HEK293 (cell line): ENCODE measurements at regions not wholly inside any gene's neighbourhood (a gene's known extent, or its start where the extent isn't known, plus 50 kb on each side); places are given as distances from the start of the nearest gene placed in this dataset.

ENCODE experiments used
- CTCF ChIA-PET: fragments of 350-600 bp; formaldehyde crosslinking; extraction: SDS; loops from one replicate; lab custom pipeline; 2021; ENCODE audit warnings: antibody characterized with exemption; lab: Yijun Ruan, JAX
- POLR2A ChIA-PET: fragments of 300-600 bp; formaldehyde crosslinking; extraction: SDS; loops from one replicate; lab custom pipeline; 2020; ENCODE audit warnings: antibody characterized with exemption, inconsistent platforms; lab: Yijun Ruan, JAX
- H3K27ac ChIP-seq: fragments of 200-500 bp; sonication (Bioruptor generic); 2 replicates; pipeline ENCODE4 v1.5.1; 2014; ENCODE audit warnings: low read depth, low read length, control low read depth, inconsistent platforms; ENCODE audit errors: extremely low read depth
- H3K36me3 ChIP-seq, 2 experiments: fragments of 200-500 bp in 1 of 2; sonication (Bioruptor generic) in 1 of 2; 1 replicate in 1 of 2; 2 replicates in 1 of 2; pipeline ENCODE4 v1.5.1; 2014 to 2017; ENCODE audit warnings: inconsistent platforms in 2 of 2, low read length in 2 of 2; ENCODE audit not compliant: control insufficient read depth in 2 of 2, insufficient read depth in 1 of 2
- H3K4me1 ChIP-seq: fragments of 200-500 bp; sonication (Bioruptor generic); 2 replicates; pipeline ENCODE4 v1.5.1; 2014; ENCODE audit warnings: mild to moderate bottlenecking, low read length, inconsistent platforms; ENCODE audit not compliant: control insufficient read depth, insufficient read depth
- H3K4me3 ChIP-seq: 2 replicates; pipeline ENCODE4 v1.5.1; 2011; ENCODE audit warnings: low read depth, mild to moderate bottlenecking, control low read depth, low read length, moderate library complexity
- H3K9me3 ChIP-seq: fragments of 200-500 bp; sonication (Bioruptor generic); 2 replicates; pipeline ENCODE4 v1.5.1; 2014; ENCODE audit warnings: low read depth, low read length, inconsistent platforms; ENCODE audit not compliant: control insufficient read depth, insufficient read depth
- BCL11B ChIP-seq: fragments of 450-650 bp; formaldehyde crosslinking; IDR thresholded peaks from 2 replicates; pipeline ENCODE4 v1.5.1; 2016; ENCODE audit warnings: low read depth, missing biosample characterization, missing genetic modification characterization
- GLIS1 ChIP-seq: fragments of 450-650 bp; formaldehyde crosslinking; IDR thresholded peaks from 2 replicates; pipeline ENCODE4 v1.5.1; 2016; ENCODE audit warnings: missing biosample characterization, missing genetic modification characterization
- KLF1 ChIP-seq: fragments of 450-650 bp; formaldehyde crosslinking; IDR thresholded peaks from 2 replicates; pipeline ENCODE4 v1.5.1; 2016; ENCODE audit warnings: missing biosample characterization, missing genetic modification characterization
- REPIN1 ChIP-seq: fragments of 450-650 bp; formaldehyde crosslinking; IDR thresholded peaks from 2 replicates; pipeline ENCODE4 v1.5.1; 2017; ENCODE audit warnings: missing biosample characterization, missing genetic modification characterization, low read depth
- ZNF16 ChIP-seq: fragments of 450-650 bp; formaldehyde crosslinking; IDR thresholded peaks from 2 replicates; pipeline ENCODE4 v1.5.1; 2016; ENCODE audit warnings: low read depth, missing biosample characterization, missing genetic modification characterization
- ZNF26 ChIP-seq: fragments of 450-650 bp; formaldehyde crosslinking; IDR thresholded peaks from 2 replicates; pipeline ENCODE4 v1.5.1; 2016; ENCODE audit warnings: missing biosample characterization, missing genetic modification characterization
- ZNF350 ChIP-seq: fragments of 450-650 bp; formaldehyde crosslinking; IDR thresholded peaks from 2 replicates; pipeline ENCODE4 v1.5.0; 2017; ENCODE audit warnings: missing biosample characterization, mild to moderate bottlenecking, missing genetic modification characterization
- ZNF433 ChIP-seq: fragments of 450-650 bp; formaldehyde crosslinking; IDR thresholded peaks from 2 replicates; pipeline ENCODE4 v1.5.1; 2016; ENCODE audit warnings: missing biosample characterization, missing genetic modification characterization, low read depth
- ZNF473 ChIP-seq: fragments of 450-650 bp; formaldehyde crosslinking; IDR thresholded peaks from 2 replicates; pipeline ENCODE4 v1.5.1; 2017; ENCODE audit warnings: missing biosample characterization, missing genetic modification characterization
- ZNF560 ChIP-seq: fragments of 450-650 bp; formaldehyde crosslinking; IDR thresholded peaks from 2 replicates; pipeline ENCODE4 v1.5.1; 2017; ENCODE audit warnings: missing biosample characterization, missing genetic modification characterization, borderline replicate concordance
- ZNF585B ChIP-seq: fragments of 450-650 bp; formaldehyde crosslinking; IDR thresholded peaks from 2 replicates; pipeline ENCODE4 v1.5.1; 2016; ENCODE audit warnings: missing biosample characterization, missing genetic modification characterization
- ZNF600 ChIP-seq: fragments of 450-650 bp; formaldehyde crosslinking; IDR thresholded peaks from 2 replicates; pipeline ENCODE4 v1.5.1; 2016; ENCODE audit warnings: missing biosample characterization, missing genetic modification characterization
- ZNF610 ChIP-seq: fragments of 450-650 bp; formaldehyde crosslinking; IDR thresholded peaks from 2 replicates; pipeline ENCODE4 v1.5.1; 2016; ENCODE audit warnings: missing biosample characterization, missing genetic modification characterization, borderline replicate concordance
- ZNF621 ChIP-seq: fragments of 450-650 bp; formaldehyde crosslinking; IDR thresholded peaks from 2 replicates; pipeline ENCODE4 v1.5.1; 2017; ENCODE audit warnings: missing biosample characterization, missing genetic modification characterization
- ZNF624 ChIP-seq: fragments of 450-650 bp; formaldehyde crosslinking; IDR thresholded peaks from 2 replicates; pipeline ENCODE4 v1.5.1; 2017; ENCODE audit warnings: missing biosample characterization, missing genetic modification characterization
- ZNF645 ChIP-seq: fragments of 450-650 bp; formaldehyde crosslinking; IDR thresholded peaks from 2 replicates; pipeline ENCODE4; 2016; ENCODE audit warnings: missing biosample characterization, missing genetic modification characterization
- ZNF664 ChIP-seq: fragments of 450-650 bp; formaldehyde crosslinking; IDR thresholded peaks from 2 replicates; pipeline ENCODE4 v1.5.1; 2016; ENCODE audit warnings: missing biosample characterization, missing genetic modification characterization
- ZNF670 ChIP-seq: fragments of 450-650 bp; formaldehyde crosslinking; IDR thresholded peaks from 2 replicates; pipeline ENCODE4 v1.5.1; 2016; ENCODE audit warnings: missing biosample characterization, missing genetic modification characterization, low read depth
- ZNF677 ChIP-seq: fragments of 450-650 bp; IDR thresholded peaks from 2 replicates; pipeline ENCODE4 v1.5.0; 2018; ENCODE audit warnings: missing biosample characterization, mild to moderate bottlenecking, missing genetic modification characterization, moderate library complexity
- ZNF707 ChIP-seq: fragments of 450-650 bp; formaldehyde crosslinking; IDR thresholded peaks from 2 replicates; pipeline ENCODE4 v1.5.1; 2016; ENCODE audit warnings: missing biosample characterization, missing genetic modification characterization
- ZXDB ChIP-seq: fragments of 450-650 bp; formaldehyde crosslinking; IDR thresholded peaks from 2 replicates; pipeline ENCODE4 v1.5.1; 2016; ENCODE audit warnings: missing biosample characterization, missing genetic modification characterization
- TF ChIP-seq, protein P1 (sequence below): fragments of 450-650 bp; formaldehyde crosslinking; IDR thresholded peaks from 2 replicates; pipeline ENCODE4 v1.5.1; 2016; ENCODE audit warnings: missing biosample characterization, missing genetic modification characterization
- TF ChIP-seq, protein P2 (sequence below): fragments of 450-650 bp; formaldehyde crosslinking; IDR thresholded peaks from 2 replicates; pipeline ENCODE4 v1.5.1; 2016; ENCODE audit warnings: missing biosample characterization, missing genetic modification characterization

- peaks cover 12% of the 10 kb centered on the region; the same call in 1 of the 2 replicates for H3K4me1 ChIP-seq
- TF ChIP-seq KLF1 (tag by site-specific recombination), result no peak
- TF ChIP-seq ZXDB (tag by site-specific recombination), result no peak
- no peak for TF ChIP-seq REPIN1 (tag by site-specific recombination)
- TF ChIP-seq GLIS1 (tag by site-specific recombination), result no peak
- TF ChIP-seq ZNF16 (tag by site-specific recombination), result no peak
- no peak for TF ChIP-seq ZNF433
- no peak for TF ChIP-seq ZNF677 (tag by site-specific recombination)
- TF ChIP-seq, protein P1, sequence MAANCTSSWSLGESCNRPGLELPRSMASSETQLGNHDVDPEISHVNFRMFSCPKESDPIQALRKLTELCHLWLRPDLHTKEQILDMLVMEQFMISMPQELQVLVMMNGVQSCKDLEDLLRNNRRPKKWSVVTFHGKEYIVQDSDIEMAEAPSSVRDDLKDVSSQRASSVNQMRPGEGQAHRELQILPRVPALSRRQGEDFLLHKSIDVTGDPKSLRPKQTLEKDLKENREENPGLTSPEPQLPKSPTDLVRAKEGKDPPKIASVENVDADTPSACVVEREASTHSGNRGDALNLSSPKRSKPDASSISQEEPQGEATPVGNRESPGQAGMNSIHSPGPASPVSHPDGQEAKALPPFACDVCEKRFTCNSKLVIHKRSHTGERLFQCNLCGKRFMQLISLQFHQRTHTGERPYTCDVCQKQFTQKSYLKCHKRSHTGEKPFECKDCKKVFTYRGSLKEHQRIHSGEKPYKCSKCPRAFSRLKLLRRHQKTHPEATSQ (tag by site-specific recombination), result no peak
- TF ChIP-seq ZNF664 (tag by site-specific recombination), result no peak
- TF ChIP-seq ZNF621 (tag by site-specific recombination), result no peak
- TF ChIP-seq ZNF670 (tag by site-specific recombination), result no peak
- TF ChIP-seq, protein P2, sequence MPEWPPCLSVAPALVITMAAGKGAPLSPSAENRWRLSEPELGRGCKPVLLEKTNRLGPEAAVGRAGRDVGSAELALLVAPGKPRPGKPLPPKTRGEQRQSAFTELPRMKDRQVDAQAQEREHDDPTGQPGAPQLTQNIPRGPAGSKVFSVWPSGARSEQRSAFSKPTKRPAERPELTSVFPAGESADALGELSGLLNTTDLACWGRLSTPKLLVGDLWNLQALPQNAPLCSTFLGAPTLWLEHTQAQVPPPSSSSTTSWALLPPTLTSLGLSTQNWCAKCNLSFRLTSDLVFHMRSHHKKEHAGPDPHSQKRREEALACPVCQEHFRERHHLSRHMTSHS (tag by site-specific recombination), result no peak
- TF ChIP-seq ZNF624 (tag by site-specific recombination), result no peak
- no peak for TF ChIP-seq ZNF560 (tag by site-specific recombination)
- TF ChIP-seq BCL11B (tag by site-specific recombination), result no peak
- no peak for TF ChIP-seq ZNF26
- no peak for TF ChIP-seq ZNF473 (tag by site-specific recombination)
- TF ChIP-seq ZNF600, result no peak
- no peak for TF ChIP-seq ZNF350 (tag by site-specific recombination)
- TF ChIP-seq ZNF610 (tag by site-specific recombination), result no peak
- TF ChIP-seq, all 188 proteins: peak for 0
- Histone ChIP-seq H3K36me3 (no peaks in the 10 kb centered on the region), H3K4me3 (no peak overlapping the region), H3K9me3 (no peaks in the 10 kb centered on the region), H3K27ac (no peak overlapping the region)
- POLR2A ChIA-PET, result no interaction called here
- CTCF ChIA-PET, result interaction anchor here (0.8 to 1.3 kb wide), 2 partner anchors 41 to 261 kb away, joined by 4 read pairs; no protein-coding TSS in a partner anchor
Measured at GRCh38 chr20:4344670-4345069, 95.6 kb upstream of the ADRA1D start.

DNA sequence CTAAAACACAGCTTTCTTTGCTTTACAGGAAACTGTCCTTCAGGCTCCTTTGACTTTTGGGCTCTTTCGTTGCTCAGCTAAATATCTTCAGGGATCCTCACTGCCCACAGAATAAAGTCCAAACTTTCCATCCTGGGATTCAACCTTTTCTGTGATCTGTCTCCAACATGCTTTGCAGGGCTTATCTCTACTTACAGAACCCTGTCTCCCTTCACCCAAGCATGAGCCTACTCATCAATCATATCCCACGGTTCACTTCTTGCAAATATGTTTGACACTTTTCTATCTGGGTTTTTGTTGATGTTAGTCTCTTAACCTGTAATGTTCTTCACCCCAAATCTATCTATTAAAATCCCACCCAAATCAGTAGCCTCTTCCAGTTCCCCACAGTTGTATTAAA, 93.5 kb upstream of the ADRA1D start:
- Histone ChIP-seq H3K9me3 (no peaks in the 10 kb centered on the region), H3K36me3 (no peaks in the 10 kb centered on the region), H3K4me3 (no peak overlapping the region), H3K4me1 (peaks cover 12% of the 10 kb centered on the region; the same call in 1 of the 2 replicates), H3K27ac (no peak overlapping the region)
- ChIA-PET CTCF (no interaction called here), POLR2A (no interaction called here)
- TF ChIP-seq ZNF585B (no peak), ZNF621 (tag by site-specific recombination) (no peak), ZNF707 (tag by site-specific recombination) (no peak), ZNF645 (tag by site-specific recombination) (no peak), ZNF670 (tag by site-specific recombination) (no peak)
